Mesendoderm (in vitro differentiated cells): ENCODE measurements at regions not wholly inside any gene's neighbourhood (a gene's known extent, or its start where the extent isn't known, plus 50 kb on each side); places are given as distances from the start of the nearest gene placed in this dataset.
A peak's percentile ranks its signal among the peaks of the same experiment; 100 is the strongest.

Experiments used
- DNase-seq: peaks from one replicate; pipeline ENCODE4 v3.0.0; 2013
- H2AK5ac ChIP-seq: 2 replicates; pipeline ENCODE4 v1.6.1; 2013; ENCODE audit warnings: low read length, inconsistent platforms
- H2BK120ac ChIP-seq: 2 replicates; pipeline ENCODE4 v1.6.1; 2013; ENCODE audit warnings: low read depth, mild to moderate bottlenecking, low read length, moderate library complexity, mixed read lengths
- H2BK15ac ChIP-seq: replicated peaks from 2 replicates; pipeline ENCODE4 v1.6.1; 2013; ENCODE audit warnings: low read depth, mild to moderate bottlenecking, moderate library complexity
- H2BK5ac ChIP-seq: 2 replicates; pipeline ENCODE4 v1.6.1; 2013; ENCODE audit warnings: low read length, inconsistent platforms
- H3K18ac ChIP-seq: 2 replicates; pipeline ENCODE4 v1.6.1; 2013; ENCODE audit warnings: mild to moderate bottlenecking, low read length, mixed read lengths
- H3K23ac ChIP-seq: one replicate; pipeline ENCODE4 v1.6.1; 2013; ENCODE audit warnings: low read length
- H3K27ac ChIP-seq: 2 replicates; pipeline ENCODE4 v1.5.1; 2013; ENCODE audit warnings: low read depth, mild to moderate bottlenecking, inconsistent platforms, low read length, moderate library complexity
- H3K27me3 ChIP-seq: 2 replicates; pipeline ENCODE4 v1.6.1; 2013; ENCODE audit warnings: low read length, control low read depth, mild to moderate bottlenecking, inconsistent platforms; ENCODE audit not compliant: insufficient read depth, poor library complexity
- H3K36me3 ChIP-seq: 2 replicates; pipeline ENCODE4 v1.6.1; 2013; ENCODE audit warnings: low read length, inconsistent platforms; ENCODE audit not compliant: control insufficient read depth, insufficient read depth
- H3K4ac ChIP-seq: one replicate; pipeline ENCODE4 v1.6.1; 2013; ENCODE audit warnings: low read depth, mild to moderate bottlenecking, low read length, moderate library complexity
- H3K4me1 ChIP-seq: 2 replicates; pipeline ENCODE4 v1.6.1; 2013; ENCODE audit warnings: low read depth, low read length, inconsistent platforms; ENCODE audit not compliant: control insufficient read depth
- H3K4me2 ChIP-seq: 2 replicates; pipeline ENCODE4 v1.6.1; 2013; ENCODE audit warnings: low read length
- H3K4me3 ChIP-seq: 2 replicates; pipeline ENCODE4 v1.5.1; 2013; ENCODE audit warnings: mild to moderate bottlenecking, low read length
- H3K56ac ChIP-seq: one replicate; pipeline ENCODE4 v1.6.1; 2013; ENCODE audit warnings: low read length
- H3K79me1 ChIP-seq: 2 replicates; pipeline ENCODE4 v1.6.1; 2013; ENCODE audit warnings: low read length, inconsistent platforms
- H3K79me2 ChIP-seq: 2 replicates; pipeline ENCODE4 v1.6.1; 2013; ENCODE audit warnings: mild to moderate bottlenecking, low read length; ENCODE audit not compliant: control insufficient read depth, insufficient read depth
- H3K9ac ChIP-seq: 2 replicates; pipeline ENCODE4 v1.6.1; 2013; ENCODE audit warnings: low read length, inconsistent platforms
- H4K5ac ChIP-seq: one replicate; pipeline ENCODE4 v1.6.1; 2013; ENCODE audit warnings: low read length
- H4K8ac ChIP-seq: one replicate; pipeline ENCODE4 v1.6.1; 2013; ENCODE audit warnings: low read depth, mild to moderate bottlenecking, control low read depth, low read length, moderate library complexity
- WGBS: extraction: QIAGEN DNeasy Blood & Tissue Kit; methylation state at CpG from one replicate; pipeline ENCODE4 v1.1.7; 2013; ENCODE audit warnings: low lambda C conversion rate, missing lambda C conversion rate; ENCODE audit not compliant: insufficient coverage; ENCODE audit errors: extremely low coverage; 5-methylcytosine and 5-hydroxymethylcytosine counted together

GRCh38 chr17:37828651-37829124, 83.8 kb upstream of the HNF1B start:
- DNase-seq, result peak; percentile 41
- Histone ChIP-seq H3K4me2 (no peak overlapping the region), H2AK5ac (no peak overlapping the region), H4K8ac (no peak overlapping the region), H2BK15ac (no peak overlapping the region), H3K79me1 (no peaks in the 10 kb centered on the region), H3K27me3 (no peaks in the 10 kb centered on the region), H3K56ac (no peak overlapping the region), H3K4me3 (no peak overlapping the region), H2BK120ac (no peak overlapping the region), H3K23ac (no peak overlapping the region), H3K79me2 (no peaks in the 10 kb centered on the region), H3K9ac (no peak overlapping the region), H3K4ac (no peak overlapping the region), H4K5ac (no peak overlapping the region), H3K36me3 (no peaks in the 10 kb centered on the region), H3K4me1 (no peaks in the 10 kb centered on the region), H2BK5ac (no peak overlapping the region), H3K18ac (no peak overlapping the region), H3K27ac (no peak overlapping the region)
- WGBS, result no CpG with 5 or more reads among the region's 5 CpGs

DNA sequence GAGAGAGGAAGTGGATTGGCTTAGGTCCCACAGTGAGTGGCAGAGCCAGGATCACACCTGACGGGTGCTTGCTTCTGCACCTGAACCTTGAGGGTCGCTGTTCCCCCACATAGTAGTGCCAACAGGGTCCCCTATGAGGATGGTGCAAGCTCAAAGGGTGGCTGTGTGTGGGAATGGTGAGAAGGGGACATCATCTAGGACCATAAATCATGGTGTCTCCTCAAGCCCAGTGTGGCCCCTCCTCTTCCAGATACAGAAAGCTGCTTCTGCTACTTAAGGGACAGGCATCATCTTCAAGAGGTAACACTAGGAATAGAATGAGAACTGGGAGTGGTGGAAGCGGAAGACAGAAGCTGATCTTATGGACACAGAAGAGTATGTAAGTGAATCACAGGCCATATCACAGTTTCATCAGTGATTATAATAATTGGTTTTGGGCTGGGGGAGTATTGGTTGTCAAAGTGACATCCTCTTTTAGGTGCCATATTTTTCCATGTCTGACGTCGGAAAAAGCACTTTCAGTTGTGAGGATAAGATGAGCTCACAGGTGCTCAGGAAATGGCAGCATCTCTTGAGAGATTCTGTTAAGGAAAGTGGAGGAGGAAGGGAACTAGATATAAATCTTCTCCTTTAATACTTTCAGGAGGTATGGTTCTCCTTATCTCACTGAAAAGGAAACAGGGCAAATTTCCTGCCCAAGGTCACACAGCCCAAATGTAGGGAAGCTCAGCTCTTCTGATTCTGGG, 83.2 kb upstream of the HNF1B start:
- Histone ChIP-seq H3K79me1 (no peaks in the 10 kb centered on the region), H3K4me3 (no peak overlapping the region), H3K36me3 (no peaks in the 10 kb centered on the region), H2AK5ac (no peak overlapping the region), H3K18ac (no peak overlapping the region), H2BK15ac (no peak overlapping the region), H3K56ac (no peak overlapping the region), H3K23ac (no peak overlapping the region), H3K27ac (no peak overlapping the region), H4K8ac (no peak overlapping the region), H2BK5ac (no peak overlapping the region), H2BK120ac (no peak overlapping the region), H4K5ac (no peak overlapping the region), H3K4ac (no peak overlapping the region), H3K79me2 (no peaks in the 10 kb centered on the region), H3K9ac (no peak overlapping the region), H3K4me1 (no peaks in the 10 kb centered on the region), H3K27me3 (no peaks in the 10 kb centered on the region), H3K4me2 (no peak overlapping the region)
- no CpG with 5 or more reads among the region's 5 CpGs for WGBS
- no peak for DNase-seq

DNA sequence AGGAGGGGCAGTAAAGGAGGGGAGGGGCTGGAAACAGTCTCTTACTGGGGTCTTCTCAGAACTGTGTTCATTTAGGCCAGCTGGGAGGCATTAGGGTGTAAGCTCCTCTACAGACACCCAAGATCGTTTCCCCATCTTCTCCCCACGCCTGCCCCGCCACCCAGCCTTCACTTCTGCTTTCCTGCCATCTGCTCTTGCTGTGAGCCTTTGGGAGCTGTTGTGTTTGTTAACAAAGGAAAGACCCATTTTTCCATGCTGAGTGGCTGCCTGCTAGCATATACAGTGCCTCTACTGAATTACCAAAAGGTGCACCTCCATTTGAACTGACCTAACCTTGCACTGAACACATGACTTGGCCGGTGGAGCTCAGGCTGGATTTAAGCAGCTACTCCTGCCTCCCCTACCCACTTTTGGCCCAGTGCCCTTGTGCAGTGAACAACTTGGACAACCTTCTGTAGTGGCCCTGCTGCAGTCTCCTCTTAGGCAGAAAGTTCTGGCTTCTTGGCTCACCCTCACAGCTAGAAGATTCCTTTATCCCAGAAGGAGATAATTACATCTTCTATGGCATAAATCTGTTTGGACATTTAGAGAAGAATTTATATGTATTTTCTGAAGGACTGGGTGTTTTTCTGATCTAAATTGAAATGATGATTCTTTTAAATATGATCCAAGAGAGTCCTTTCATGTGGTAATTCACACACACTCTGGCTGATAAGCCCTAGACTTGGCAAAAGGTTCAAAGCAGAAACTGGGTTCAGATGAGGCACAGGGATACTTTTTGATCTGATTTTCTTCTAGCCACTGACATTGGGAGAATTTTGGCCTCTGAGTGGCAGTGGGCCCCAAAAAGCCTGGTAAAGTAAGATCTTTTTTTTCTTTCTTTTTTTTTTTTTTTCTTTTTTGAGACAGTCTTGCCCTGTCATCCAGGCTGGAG, 81.9 kb upstream of the HNF1B start:
- no peak for DNase-seq
- WGBS, result no CpG with 5 or more reads among the region's 4 CpGs
- no peaks in the 10 kb centered on the region for H3K36me3 ChIP-seq

GRCh38 chr17:37825851-37826250, 81.0 kb upstream of the HNF1B start:
- Histone ChIP-seq H3K4me2 (no peak overlapping the region), H3K4me3 (no peak overlapping the region), H3K79me2 (no peaks in the 10 kb centered on the region), H4K5ac (no peak overlapping the region), H2BK15ac (no peak overlapping the region), H2BK5ac (no peak overlapping the region), H3K4ac (no peak overlapping the region), H3K18ac (peak overlapping the region; percentile 21), H2BK120ac (no peak overlapping the region), H3K23ac (no peak overlapping the region), H3K4me1 (no peaks in the 10 kb centered on the region), H3K56ac (no peak overlapping the region), H3K27ac (no peak overlapping the region), H3K79me1 (no peaks in the 10 kb centered on the region), H3K9ac (no peak overlapping the region), H3K27me3 (no peaks in the 10 kb centered on the region), H3K36me3 (no peaks in the 10 kb centered on the region), H4K8ac (no peak overlapping the region), H2AK5ac (no peak overlapping the region)
- no peak for DNase-seq
- WGBS, result no CpG with 5 or more reads among the region's 2 CpGs

More for the DNA sequence above, 81.9 kb upstream of the HNF1B start:
- Histone ChIP-seq H3K79me2 (no peaks in the 10 kb centered on the region), H3K18ac (no peak overlapping the region), H4K5ac (no peak overlapping the region), H3K9ac (no peak overlapping the region), H3K27me3 (no peaks in the 10 kb centered on the region), H3K4me1 (no peaks in the 10 kb centered on the region), H3K4me2 (no peak overlapping the region), H2BK5ac (no peak overlapping the region), H3K79me1 (no peaks in the 10 kb centered on the region), H3K4ac (no peak overlapping the region), H3K4me3 (no peak overlapping the region), H2AK5ac (no peak overlapping the region), H4K8ac (no peak overlapping the region), H3K27ac (no peak overlapping the region), H3K23ac (no peak overlapping the region), H2BK120ac (no peak overlapping the region), H2BK15ac (no peak overlapping the region), H3K56ac (no peak overlapping the region)

DNA sequence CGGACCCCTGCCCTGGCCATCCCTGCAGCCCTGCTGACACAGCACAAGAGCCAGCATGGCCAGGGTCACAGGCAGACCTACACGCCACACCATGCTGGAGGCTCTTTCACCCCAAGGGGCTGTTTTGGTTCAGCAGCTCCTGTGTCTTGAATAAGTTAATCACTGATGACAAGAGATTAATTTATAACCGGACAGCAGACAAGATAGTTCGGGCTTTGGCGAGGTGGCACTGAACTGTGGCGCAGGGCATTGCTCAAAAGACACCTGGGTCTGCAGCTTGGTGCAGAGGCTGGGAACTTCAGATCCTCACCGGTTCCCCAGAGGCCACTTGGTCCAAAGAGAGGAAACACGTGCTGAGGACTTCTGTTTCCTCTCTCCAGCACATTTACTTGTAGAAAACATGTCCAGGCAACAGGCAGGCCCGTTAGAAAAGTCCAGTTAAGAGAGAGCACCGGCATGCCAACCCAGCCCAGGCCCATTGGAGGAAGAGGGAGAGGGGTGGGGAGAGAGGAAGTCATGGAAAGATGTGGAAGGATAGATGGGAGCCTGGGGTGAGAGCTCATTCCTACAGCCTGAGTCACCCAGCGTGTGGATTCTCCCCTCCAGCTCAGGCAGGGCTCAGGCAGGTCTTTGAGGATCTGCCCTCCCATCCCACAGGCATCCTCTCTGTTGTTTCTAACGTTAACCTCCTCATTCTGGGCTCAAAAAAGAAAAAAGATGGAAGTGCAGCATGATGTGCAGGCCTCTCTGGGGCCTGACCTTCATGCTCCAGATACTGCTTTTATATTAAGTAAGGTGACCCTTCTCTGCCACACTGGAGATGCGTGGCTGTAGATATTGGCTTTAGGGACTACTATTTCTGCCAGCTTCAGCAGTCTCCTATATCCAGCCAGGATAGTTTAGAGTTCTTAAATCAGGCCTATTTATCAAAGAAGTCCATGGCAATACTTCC, 80.0 kb upstream of the HNF1B start:
- no peak overlapping the region for H4K5ac ChIP-seq
- no peak overlapping the region for H3K9ac ChIP-seq
- no peak overlapping the region for H2AK5ac ChIP-seq
- no peaks in the 10 kb centered on the region for H3K79me1 ChIP-seq
- no peak overlapping the region for H4K8ac ChIP-seq
- peak; percentile 93 for DNase-seq
- no peak overlapping the region for H2BK5ac ChIP-seq
- H3K36me3 ChIP-seq, result no peaks in the 10 kb centered on the region
- no CpG with 5 or more reads among the region's 13 CpGs for WGBS
- H3K18ac ChIP-seq, result peak overlapping the region; percentile 56
- H3K27me3 ChIP-seq, result no peaks in the 10 kb centered on the region
- no peak overlapping the region for H3K23ac ChIP-seq
- H3K4me1 ChIP-seq, result no peaks in the 10 kb centered on the region
- no peak overlapping the region for H3K4ac ChIP-seq
- H2BK15ac ChIP-seq, result no peak overlapping the region
- H3K27ac ChIP-seq, result peak overlapping the region; percentile 9
- peak overlapping the region; percentile 52 for H2BK120ac ChIP-seq
- no peak overlapping the region for H3K4me3 ChIP-seq
- H3K56ac ChIP-seq, result no peak overlapping the region
- no peak overlapping the region for H3K4me2 ChIP-seq
- no peaks in the 10 kb centered on the region for H3K79me2 ChIP-seq
